HCT116 (cell line): ENCODE measurements at regions not wholly inside any gene's neighbourhood (a gene's known extent, or its start where the extent isn't known, plus 50 kb on each side); places are given as distances from the start of the nearest gene placed in this dataset.

ENCODE experiments used
- ATAC-seq: fragments of 200-7000 bp; cut with Tn5 transposase; 2 replicates; pipeline ENCODE4 v1.9.1; 2020; ENCODE audit warnings: mild to moderate bottlenecking, moderate library complexity
- BruUV-seq: library from RNA; stranded (reverse); fragments of 400-500 nt; replicated peaks from 2 replicates; lab custom pipeline; 2021; lab: Mats Ljungman, UMichigan
- CTCF ChIA-PET: fragments of 300-600 bp; sonication (Branson Sonifier 250); formaldehyde crosslinking; loops from one replicate; lab custom pipeline; 2021; ENCODE audit warnings: antibody characterized with exemption; lab: Charles Lee
- POLR2A ChIA-PET: fragments of 300-600, 350-600 bp; sonication (Branson Sonifier 250); formaldehyde crosslinking; loops from one replicate; lab custom pipeline; 2021; ENCODE audit warnings: antibody characterized with exemption; lab: Charles Lee
- RAD21 ChIA-PET, 2 experiments: fragments of 300-600 bp; sonication (Branson Sonifier 250); formaldehyde crosslinking; loops; one replicate each; lab custom pipeline; 2023; ENCODE audit warnings: low total read pairs in 2 of 2; ENCODE audit not compliant: uncharacterized antibody in 2 of 2, unreplicated experiment in 2 of 2, low non-redundant PET in 1 of 2; lab: Charles Lee
- DNase-seq: peaks from one replicate; pipeline ENCODE4 v3.0.0-alpha.2; 2010; ENCODE audit warnings: low read depth, low spot score
- H2AFZ ChIP-seq: fragments of 200-600 bp; shearing (Covaris generic), sonication (generic); 2 replicates; pipeline ENCODE4 v1.6.1; 2017; ENCODE audit warnings: low read depth, mixed run types, mixed read lengths, antibody characterized with exemption, low read length; ENCODE audit not compliant: poor library complexity, severe bottlenecking
- H3K27ac ChIP-seq: 2 replicates; pipeline ENCODE4 v1.5.1; 2012; ENCODE audit warnings: low read depth, low read length
- H3K27me3 ChIP-seq: fragments of 200-600 bp; sonication (generic); 2 replicates; pipeline ENCODE4 v1.6.1; 2016; ENCODE audit warnings: mixed run types, low read length, mixed read lengths; ENCODE audit not compliant: insufficient read depth
- H3K36me3 ChIP-seq, 2 experiments: fragments of 200-500 bp in 1 of 2; fragments of 200-600 bp in 1 of 2; sonication (Bioruptor generic) in 1 of 2; sonication (generic) in 1 of 2; 2 replicates each; pipeline versions ENCODE4 v1.5.1 to v1.6.1; 2014 to 2016; ENCODE audit warnings: low read length in 2 of 2, inconsistent platforms in 1 of 2, mixed read lengths in 1 of 2, mixed run types in 1 of 2; ENCODE audit not compliant: insufficient read depth in 2 of 2, control insufficient read depth in 1 of 2
- H3K4me1 ChIP-seq, 2 experiments: fragments of 200-600 bp in 1 of 2; sonication (generic) in 1 of 2; 2 replicates each; pipeline versions ENCODE4 v1.5.1 to v1.6.1; 2012 to 2017; ENCODE audit warnings: low read length in 2 of 2, inconsistent platforms in 1 of 2, mild to moderate bottlenecking in 1 of 2, mixed read lengths in 1 of 2, mixed run types in 1 of 2, moderate library complexity in 1 of 2; ENCODE audit not compliant: insufficient read depth in 2 of 2, control insufficient read depth in 1 of 2
- H3K4me2 ChIP-seq: fragments of 200-600 bp; sonication (generic); 2 replicates; pipeline ENCODE4 v1.6.1; 2017; ENCODE audit warnings: mixed run types, low read length, mixed read lengths
- H3K4me3 ChIP-seq, 2 experiments: fragments of 200-600 bp in 1 of 2; sonication (generic) in 1 of 2; replicated peaks in 1 of 2; 2 replicates each; pipeline ENCODE4 v1.5.1; 2011 to 2016; ENCODE audit warnings: low read length in 2 of 2, control low read depth in 1 of 2, low read depth in 1 of 2, mild to moderate bottlenecking in 1 of 2, mixed read lengths in 1 of 2, mixed run types in 1 of 2
- H3K79me2 ChIP-seq: fragments of 200-600 bp; sonication (generic); 2 replicates; pipeline ENCODE4 v1.6.1; 2017; ENCODE audit warnings: mild to moderate bottlenecking, mixed run types, low read length, moderate library complexity, mixed read lengths; ENCODE audit not compliant: insufficient read depth
- H3K9ac ChIP-seq: fragments of 200-600 bp; sonication (generic); 2 replicates; pipeline ENCODE4 v1.6.1; 2016; ENCODE audit warnings: low read length, mixed read lengths
- H3K9me2 ChIP-seq: fragments of 200-600 bp; sonication (generic), shearing (Covaris generic); 2 replicates; pipeline ENCODE4 v1.6.1; 2017; ENCODE audit warnings: mixed run types, mild to moderate bottlenecking, moderate library complexity; ENCODE audit not compliant: insufficient read depth
- H3K9me3 ChIP-seq, 2 experiments: fragments of 200-500 bp in 1 of 2; fragments of 200-600 bp in 1 of 2; sonication (Bioruptor generic) in 1 of 2; sonication (generic) in 1 of 2; 2 replicates each; pipeline ENCODE4 v1.6.1; 2014 to 2017; ENCODE audit warnings: low read length in 2 of 2, mixed read lengths in 2 of 2, inconsistent platforms in 1 of 2, low read depth in 1 of 2, mild to moderate bottlenecking in 1 of 2, mixed run types in 1 of 2, moderate library complexity in 1 of 2; ENCODE audit not compliant: control insufficient read depth in 1 of 2, insufficient read depth in 1 of 2
- H4K20me1 ChIP-seq: fragments of 200-600 bp; sonication (generic), shearing (Covaris generic); 2 replicates; pipeline ENCODE4 v1.6.1; 2017; ENCODE audit warnings: mixed run types, mild to moderate bottlenecking, moderate library complexity; ENCODE audit not compliant: insufficient read depth
- ATF3 ChIP-seq: IDR thresholded peaks from 2 replicates; pipeline ENCODE4 v1.6.1; 2012
- CEBPB ChIP-seq: IDR thresholded peaks from 2 replicates; pipeline ENCODE4 v1.6.1; 2012; ENCODE audit warnings: low read depth
- CTCF ChIP-seq, 3 experiments: fragments of 200-600 bp in 1 of 3; sonication (generic) in 1 of 3; IDR thresholded peaks in 2 of 3; conservative IDR thresholded peaks in 1 of 3; 2 replicates each; pipeline ENCODE4 v1.5.1; 2012 to 2017; ENCODE audit warnings: low read depth in 2 of 3, low read length in 2 of 3, antibody characterized with exemption in 1 of 3, borderline replicate concordance in 1 of 3, control low read depth in 1 of 3, mild to moderate bottlenecking in 1 of 3, mixed read lengths in 1 of 3, mixed run types in 1 of 3, moderate library complexity in 1 of 3; ENCODE audit not compliant: insufficient read depth in 1 of 3
- ELF1 ChIP-seq: IDR thresholded peaks from 2 replicates; pipeline ENCODE4 v1.6.1; 2012; ENCODE audit warnings: low read depth, borderline replicate concordance
- EZH2 ChIP-seq: fragments of 200-600 bp; sonication (generic); IDR thresholded peaks from 2 replicates; pipeline ENCODE4 v1.6.1; 2017; ENCODE audit warnings: antibody characterized with exemption, mixed run types
- POLR2A ChIP-seq: IDR thresholded peaks from 2 replicates; pipeline ENCODE4 v1.7.0; 2011; ENCODE audit warnings: borderline replicate concordance; ENCODE audit not compliant: insufficient read depth, insufficient read length; ENCODE audit errors: extremely low read depth
- REST ChIP-seq: IDR thresholded peaks from 2 replicates; pipeline ENCODE4 v1.6.1; 2012; ENCODE audit warnings: low read depth
- SIN3A ChIP-seq: IDR thresholded peaks from 2 replicates; pipeline ENCODE4 v1.6.1; 2012; ENCODE audit warnings: low read depth
- SP1 ChIP-seq: IDR thresholded peaks from 2 replicates; pipeline ENCODE4 v1.6.1; 2012; ENCODE audit warnings: low read depth
- SRF ChIP-seq: IDR thresholded peaks from 2 replicates; pipeline ENCODE4 v1.6.1; 2012; ENCODE audit warnings: low read depth
- TCF7L2 ChIP-seq: IDR thresholded peaks from 2 replicates; pipeline ENCODE4 v1.7.0; 2011; ENCODE audit warnings: borderline replicate concordance, inconsistent platforms; ENCODE audit not compliant: insufficient read depth, insufficient read length; ENCODE audit errors: extremely low read depth
- YY1 ChIP-seq: IDR thresholded peaks from 2 replicates; pipeline ENCODE4 v1.6.1; 2011; ENCODE audit warnings: low read length, low read depth, moderate library complexity, mild to moderate bottlenecking; ENCODE audit not compliant: insufficient replicate concordance; ENCODE audit errors: extremely low read depth
- ZBTB33 ChIP-seq: IDR thresholded peaks from 2 replicates; pipeline ENCODE4 v1.6.1; 2011; ENCODE audit warnings: mild to moderate bottlenecking, low read length, moderate library complexity; ENCODE audit not compliant: insufficient replicate concordance; ENCODE audit errors: extremely low read depth
- ZFX ChIP-seq: fragments of 450-650 bp; IDR thresholded peaks from 2 replicates; pipeline ENCODE4 v1.6.1; 2017
- intact Hi-C: fragments of 100-400 bp; cut with micrococcal nuclease; formaldehyde crosslinking; loops from 2 replicates; pipeline ENCODE4 v1.10.0; 2022

- Histone ChIP-seq H2AFZ (no peak overlapping the region), H3K79me2 (no peaks in the 10 kb centered on the region), H3K36me3 (no peaks in the 10 kb centered on the region), H3K27me3 (no peaks in the 10 kb centered on the region), H3K4me2 (no peak overlapping the region), H4K20me1 (no peaks in the 10 kb centered on the region), H3K27ac (no peak overlapping the region), H3K9me3 (no peaks in the 10 kb centered on the region), H3K4me1 (no peaks in the 10 kb centered on the region), H3K4me3 (no peak overlapping the region), H3K9me2 (no peaks in the 10 kb centered on the region), H3K9ac (no peak overlapping the region)
- no TSS peak for BruUV-seq
- intact Hi-C loops, result no loop called here
- ChIA-PET CTCF (no interaction called here), POLR2A (no interaction called here), RAD21 (no interaction called here)
- no peak for ATAC-seq
- no peak for DNase-seq
- TF ChIP-seq POLR2A (no peak), SIN3A (no peak), ATF3 (no peak), ELF1 (no peak), REST (no peak), CEBPB (no peak), SP1 (no peak), SRF (no peak), EZH2 (no peak)
Measured at GRCh38 chr3:177946497-177946896, 589.7 kb upstream of the KCNMB2 start.

GRCh38 chr3:177946936-177947335, 589.3 kb upstream of the KCNMB2 start:
- H3K9me2 ChIP-seq, result no peaks in the 10 kb centered on the region
- H3K9me3 ChIP-seq, result no peaks in the 10 kb centered on the region
- CTCF ChIA-PET, result no interaction called here
- no peaks in the 10 kb centered on the region for H4K20me1 ChIP-seq
- ATAC-seq (no peak), DNase-seq (no peak)
- BruUV-seq, result no TSS peak
- H3K27me3 ChIP-seq, result no peaks in the 10 kb centered on the region
- no peaks in the 10 kb centered on the region for H3K79me2 ChIP-seq
- POLR2A ChIA-PET, result no interaction called here
- no peak overlapping the region for H3K27ac ChIP-seq
- H3K4me3 ChIP-seq, result no peak overlapping the region
- H3K4me2 ChIP-seq, result no peak overlapping the region
- no peaks in the 10 kb centered on the region for H3K4me1 ChIP-seq
- no peak overlapping the region for H2AFZ ChIP-seq
- intact Hi-C loops, result no loop called here
- no peak overlapping the region for H3K9ac ChIP-seq
- H3K36me3 ChIP-seq, result no peaks in the 10 kb centered on the region
- RAD21 ChIA-PET, result no interaction called here
- no peak for TF ChIP-seq TCF7L2
- TF ChIP-seq YY1, result no peak
- no peak for TF ChIP-seq CEBPB
- TF ChIP-seq ELF1, result no peak
- no peak for TF ChIP-seq SP1
- no peak for TF ChIP-seq ZFX
- TF ChIP-seq CTCF (IDR thresholded peaks at IDR 0.05 in 2 of 3, conservative IDR thresholded peaks at IDR 0.05 in 1 of 3; ENCODE audit: borderline replicate concordance in 1 of 3, insufficient read depth in 1 of 3, low read depth in 2 of 3, low read length in 2 of 3), result no peak
- no peak for TF ChIP-seq SIN3A
- TF ChIP-seq ZBTB33, result no peak
